Ishikawa (cell line): ENCODE measurements at regions not wholly inside any gene's neighbourhood (a gene's known extent, or its start where the extent isn't known, plus 50 kb on each side); places are given as distances from the start of the nearest gene placed in this dataset.

Source experiments
- EGR1 ChIP-seq: IDR thresholded peaks from 2 replicates; pipeline ENCODE4 v1.6.1; 2012
- EP300 ChIP-seq: IDR thresholded peaks from 2 replicates; pipeline ENCODE4 v1.6.1; 2012; ENCODE audit warnings: borderline replicate concordance
- FOXM1 ChIP-seq: IDR thresholded peaks from 2 replicates; pipeline ENCODE4 v1.6.1; 2012; ENCODE audit warnings: low read depth, borderline replicate concordance
- NFIC ChIP-seq: IDR thresholded peaks from 2 replicates; pipeline ENCODE4 v1.6.1; 2012
- RAD21 ChIP-seq: IDR thresholded peaks from 2 replicates; pipeline ENCODE4 v1.6.1; 2012; ENCODE audit warnings: low read depth
- TAF1 ChIP-seq: IDR thresholded peaks from 2 replicates; pipeline ENCODE4 v1.6.1; 2012; ENCODE audit warnings: low read depth, mild to moderate bottlenecking
- TCF12 ChIP-seq: IDR thresholded peaks from 2 replicates; pipeline ENCODE4 v1.6.1; 2012; ENCODE audit warnings: low read depth
- TEAD4 ChIP-seq: IDR thresholded peaks from 2 replicates; pipeline ENCODE4 v1.6.1; 2012
- YY1 ChIP-seq: IDR thresholded peaks from 2 replicates; pipeline ENCODE4 v1.6.1; 2012; ENCODE audit warnings: low read depth
- ZBTB7A ChIP-seq: IDR thresholded peaks from 2 replicates; pipeline ENCODE4 v1.6.1; 2012; ENCODE audit warnings: low read depth
- TF ChIP-seq, protein P1 (sequence below): IDR thresholded peaks from 2 replicates; pipeline ENCODE4 v1.6.1; 2012
- TF ChIP-seq, protein P2 (sequence below): IDR thresholded peaks from 2 replicates; pipeline ENCODE4 v1.6.1; 2012; ENCODE audit warnings: low read depth, mild to moderate bottlenecking
- TF ChIP-seq, protein P3 (sequence below): IDR thresholded peaks from 2 replicates; pipeline ENCODE4 v1.6.1; 2012

DNA sequence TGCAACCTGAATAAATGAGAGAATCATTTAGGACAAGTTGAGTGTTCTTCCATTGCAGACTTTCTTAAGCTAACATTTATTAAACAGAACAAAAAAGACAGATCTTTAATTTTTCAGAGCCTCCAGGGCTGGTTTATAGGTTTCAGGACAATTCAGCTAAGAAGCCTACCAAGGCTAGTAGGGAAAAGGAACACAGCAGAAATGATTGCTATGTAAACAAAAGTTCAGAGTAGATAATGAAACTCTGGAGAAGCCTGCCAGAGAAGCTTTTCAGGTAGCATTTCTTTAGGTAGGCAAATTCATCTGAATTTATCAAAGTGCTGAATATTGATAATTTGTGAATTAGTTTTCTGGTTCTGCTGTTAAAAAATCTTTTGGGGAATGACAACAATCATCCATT is 264.2 kb downstream of the DEPDC1B start:
- no peak for TF ChIP-seq YY1
- TF ChIP-seq FOXM1, result no peak
- TF ChIP-seq, protein P1, sequence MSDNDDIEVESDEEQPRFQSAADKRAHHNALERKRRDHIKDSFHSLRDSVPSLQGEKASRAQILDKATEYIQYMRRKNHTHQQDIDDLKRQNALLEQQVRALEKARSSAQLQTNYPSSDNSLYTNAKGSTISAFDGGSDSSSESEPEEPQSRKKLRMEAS, result no peak
- TF ChIP-seq EGR1, result no peak
- no peak for TF ChIP-seq TEAD4
- no peak for TF ChIP-seq TAF1
- no peak for TF ChIP-seq EP300
- TF ChIP-seq TCF12, result no peak
- no peak for TF ChIP-seq RAD21
- TF ChIP-seq, protein P2, sequence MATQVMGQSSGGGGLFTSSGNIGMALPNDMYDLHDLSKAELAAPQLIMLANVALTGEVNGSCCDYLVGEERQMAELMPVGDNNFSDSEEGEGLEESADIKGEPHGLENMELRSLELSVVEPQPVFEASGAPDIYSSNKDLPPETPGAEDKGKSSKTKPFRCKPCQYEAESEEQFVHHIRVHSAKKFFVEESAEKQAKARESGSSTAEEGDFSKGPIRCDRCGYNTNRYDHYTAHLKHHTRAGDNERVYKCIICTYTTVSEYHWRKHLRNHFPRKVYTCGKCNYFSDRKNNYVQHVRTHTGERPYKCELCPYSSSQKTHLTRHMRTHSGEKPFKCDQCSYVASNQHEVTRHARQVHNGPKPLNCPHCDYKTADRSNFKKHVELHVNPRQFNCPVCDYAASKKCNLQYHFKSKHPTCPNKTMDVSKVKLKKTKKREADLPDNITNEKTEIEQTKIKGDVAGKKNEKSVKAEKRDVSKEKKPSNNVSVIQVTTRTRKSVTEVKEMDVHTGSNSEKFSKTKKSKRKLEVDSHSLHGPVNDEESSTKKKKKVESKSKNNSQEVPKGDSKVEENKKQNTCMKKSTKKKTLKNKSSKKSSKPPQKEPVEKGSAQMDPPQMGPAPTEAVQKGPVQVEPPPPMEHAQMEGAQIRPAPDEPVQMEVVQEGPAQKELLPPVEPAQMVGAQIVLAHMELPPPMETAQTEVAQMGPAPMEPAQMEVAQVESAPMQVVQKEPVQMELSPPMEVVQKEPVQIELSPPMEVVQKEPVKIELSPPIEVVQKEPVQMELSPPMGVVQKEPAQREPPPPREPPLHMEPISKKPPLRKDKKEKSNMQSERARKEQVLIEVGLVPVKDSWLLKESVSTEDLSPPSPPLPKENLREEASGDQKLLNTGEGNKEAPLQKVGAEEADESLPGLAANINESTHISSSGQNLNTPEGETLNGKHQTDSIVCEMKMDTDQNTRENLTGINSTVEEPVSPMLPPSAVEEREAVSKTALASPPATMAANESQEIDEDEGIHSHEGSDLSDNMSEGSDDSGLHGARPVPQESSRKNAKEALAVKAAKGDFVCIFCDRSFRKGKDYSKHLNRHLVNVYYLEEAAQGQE, result no peak
- TF ChIP-seq, protein P3, sequence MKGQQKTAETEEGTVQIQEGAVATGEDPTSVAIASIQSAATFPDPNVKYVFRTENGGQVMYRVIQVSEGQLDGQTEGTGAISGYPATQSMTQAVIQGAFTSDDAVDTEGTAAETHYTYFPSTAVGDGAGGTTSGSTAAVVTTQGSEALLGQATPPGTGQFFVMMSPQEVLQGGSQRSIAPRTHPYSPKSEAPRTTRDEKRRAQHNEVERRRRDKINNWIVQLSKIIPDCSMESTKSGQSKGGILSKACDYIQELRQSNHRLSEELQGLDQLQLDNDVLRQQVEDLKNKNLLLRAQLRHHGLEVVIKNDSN, result no peak
- TF ChIP-seq ZBTB7A, result no peak
- no peak for TF ChIP-seq NFIC
